GM21576 (cell line): ENCODE measurements at regions not wholly inside any gene's neighbourhood (a gene's known extent, or its start where the extent isn't known, plus 50 kb on each side); places are given as distances from the start of the nearest gene placed in this dataset.

ENCODE experiments used
- ATAC-seq: cut with Tn5 transposase; IDR thresholded peaks from one replicate; pipeline ENCODE4 v1.9.1; 2021; ENCODE audit warnings: mild to moderate bottlenecking, moderate library complexity; ENCODE audit not compliant: unreplicated experiment

GRCh38 chr16:82248677-82249076 lies 78.7 kb upstream of the MPHOSPH6 start:
- no peak for ATAC-seq

GRCh38 chr16:82248012-82248656 lies 78.1 kb upstream of the MPHOSPH6 start:
- ATAC-seq = no peak

- no peak for ATAC-seq
These were observed 72.2 kb upstream of the MPHOSPH6 start for GRCh38 chr16:82242201-82242600.

- no peak for ATAC-seq
These were observed 71.5 kb upstream of the MPHOSPH6 start for GRCh38 chr16:82241469-82242052.

- ATAC-seq = no peak
These were observed 70.1 kb upstream of the MPHOSPH6 start for GRCh38 chr16:82240111-82240510.

- no peak for ATAC-seq
These were observed 66.9 kb upstream of the MPHOSPH6 start for GRCh38 chr16:82236875-82237274.

GRCh38 chr16:82236415-82236814 lies 66.4 kb upstream of the MPHOSPH6 start:
- no peak for ATAC-seq

- ATAC-seq = no peak
These were observed 62.8 kb upstream of the MPHOSPH6 start for GRCh38 chr16:82232806-82233205.

GRCh38 chr16:82231008-82231787 lies 61.2 kb upstream of the MPHOSPH6 start:
- ATAC-seq = no peak

- no peak for ATAC-seq
These were observed 60.0 kb upstream of the MPHOSPH6 start for GRCh38 chr16:82229800-82230619.

- ATAC-seq = no peak
These were observed 56.3 kb upstream of the MPHOSPH6 start for GRCh38 chr16:82226327-82226726.

GRCh38 chr16:82224821-82225220 lies 54.8 kb upstream of the MPHOSPH6 start:
- ATAC-seq = no peak

- no peak for ATAC-seq
These were observed 50.5 kb upstream of the MPHOSPH6 start for GRCh38 chr16:82220541-82220940.
